ENCODE measurements at regions not wholly inside any gene's neighbourhood (a gene's known extent, or its start where the extent isn't known, plus 50 kb on each side); places are given as distances from the start of the nearest gene placed in this dataset.
A peak's percentile ranks its signal among the peaks of the same experiment; 100 is the strongest.

DNA sequence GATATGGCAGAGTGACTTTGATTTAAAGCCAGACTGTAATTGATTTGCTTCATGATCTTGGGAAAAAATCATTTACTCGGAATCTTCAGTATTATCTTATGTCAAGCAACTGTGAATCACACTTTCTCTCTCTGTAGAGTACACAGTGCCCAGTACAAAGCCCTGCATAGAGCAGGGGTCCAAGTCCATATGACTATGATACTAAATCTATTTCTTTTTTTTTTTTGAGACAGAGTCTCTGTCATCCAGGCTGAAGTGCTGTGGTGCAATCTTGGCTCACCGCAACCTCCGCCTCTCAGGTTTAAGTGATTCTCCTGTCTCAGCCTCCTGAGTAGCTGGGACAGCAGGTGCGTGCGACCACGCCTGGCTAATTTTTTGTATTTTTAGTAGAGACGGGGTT, 194.8 kb upstream of the SEMA6A start:
- Mint-ChIP-seq H3K4me3 (no peak overlapping the region), H3K27me3 (ENCODE audit: insufficient read depth) (no peaks in the 10 kb centered on the region), H3K4me1 (ENCODE audit: low read depth) (no peaks in the 10 kb centered on the region), H3K36me3 (ENCODE audit: low read depth) (no peaks in the 10 kb centered on the region), H3K27ac (no peak overlapping the region), H3K9me3 (peaks cover 26% of the 10 kb centered on the region)
- no peak for DNase-seq
- TF ChIP-seq, protein P1, sequence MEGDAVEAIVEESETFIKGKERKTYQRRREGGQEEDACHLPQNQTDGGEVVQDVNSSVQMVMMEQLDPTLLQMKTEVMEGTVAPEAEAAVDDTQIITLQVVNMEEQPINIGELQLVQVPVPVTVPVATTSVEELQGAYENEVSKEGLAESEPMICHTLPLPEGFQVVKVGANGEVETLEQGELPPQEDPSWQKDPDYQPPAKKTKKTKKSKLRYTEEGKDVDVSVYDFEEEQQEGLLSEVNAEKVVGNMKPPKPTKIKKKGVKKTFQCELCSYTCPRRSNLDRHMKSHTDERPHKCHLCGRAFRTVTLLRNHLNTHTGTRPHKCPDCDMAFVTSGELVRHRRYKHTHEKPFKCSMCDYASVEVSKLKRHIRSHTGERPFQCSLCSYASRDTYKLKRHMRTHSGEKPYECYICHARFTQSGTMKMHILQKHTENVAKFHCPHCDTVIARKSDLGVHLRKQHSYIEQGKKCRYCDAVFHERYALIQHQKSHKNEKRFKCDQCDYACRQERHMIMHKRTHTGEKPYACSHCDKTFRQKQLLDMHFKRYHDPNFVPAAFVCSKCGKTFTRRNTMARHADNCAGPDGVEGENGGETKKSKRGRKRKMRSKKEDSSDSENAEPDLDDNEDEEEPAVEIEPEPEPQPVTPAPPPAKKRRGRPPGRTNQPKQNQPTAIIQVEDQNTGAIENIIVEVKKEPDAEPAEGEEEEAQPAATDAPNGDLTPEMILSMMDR (IDR thresholded peaks at IDR 0.05): no peak

DNA sequence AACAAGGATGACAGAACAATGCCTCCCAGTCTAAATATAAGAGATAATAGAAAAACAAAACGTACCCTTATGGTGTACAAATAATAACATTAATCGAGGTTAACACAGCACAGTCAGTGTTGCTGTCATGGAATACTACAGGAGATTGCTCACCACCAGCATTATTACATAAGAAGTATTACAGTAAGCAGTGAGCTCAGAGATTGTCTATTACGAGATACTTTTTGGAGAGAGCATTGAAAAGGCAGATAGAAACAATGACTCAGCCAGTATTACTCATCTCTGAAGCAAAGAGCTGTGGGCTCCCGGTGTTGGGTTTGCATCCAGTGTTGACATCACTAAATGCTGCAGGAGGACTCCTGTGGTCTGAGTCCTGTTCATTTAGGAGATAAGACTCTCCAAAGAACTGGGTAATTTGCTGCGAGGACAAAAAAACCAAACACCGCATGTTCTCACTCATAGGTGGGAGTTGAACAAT, 191.9 kb upstream of the SEMA6A start:
- no peak overlapping the region for H3K4me3 Mint-ChIP-seq
- DNase-seq: peak; percentile 4
- TF ChIP-seq, protein P1 (IDR thresholded peaks at IDR 0.05): no peak
- H3K36me3 Mint-ChIP-seq (ENCODE audit: low read depth): no peaks in the 10 kb centered on the region
- H3K4me1 Mint-ChIP-seq (ENCODE audit: low read depth): no peaks in the 10 kb centered on the region
- peaks cover 16% of the 10 kb centered on the region for H3K9me3 Mint-ChIP-seq
- H3K27me3 Mint-ChIP-seq (ENCODE audit: insufficient read depth): no peaks in the 10 kb centered on the region; the same call in none of the 2 replicates
- no peak overlapping the region for H3K27ac Mint-ChIP-seq

DNA sequence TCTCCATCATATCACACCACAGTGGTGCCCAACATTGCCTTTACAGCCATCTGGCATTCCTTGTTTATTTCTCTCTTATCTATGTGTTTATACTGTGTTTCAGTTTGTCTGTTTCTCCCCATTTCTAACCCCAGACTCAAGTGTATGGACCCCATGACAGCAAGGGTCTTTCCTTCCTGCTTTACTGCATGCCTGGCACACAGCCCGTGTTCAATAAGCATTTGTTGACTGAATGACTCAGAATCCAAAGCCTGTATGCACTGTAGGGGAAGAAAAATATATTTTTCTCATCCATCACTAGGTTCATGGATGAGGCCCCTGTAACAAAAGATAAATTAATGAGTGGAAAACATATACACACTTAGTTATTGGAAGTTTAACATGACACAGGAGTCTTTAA, 190.8 kb upstream of the SEMA6A start:
- H3K27ac Mint-ChIP-seq: no peak overlapping the region

DNA sequence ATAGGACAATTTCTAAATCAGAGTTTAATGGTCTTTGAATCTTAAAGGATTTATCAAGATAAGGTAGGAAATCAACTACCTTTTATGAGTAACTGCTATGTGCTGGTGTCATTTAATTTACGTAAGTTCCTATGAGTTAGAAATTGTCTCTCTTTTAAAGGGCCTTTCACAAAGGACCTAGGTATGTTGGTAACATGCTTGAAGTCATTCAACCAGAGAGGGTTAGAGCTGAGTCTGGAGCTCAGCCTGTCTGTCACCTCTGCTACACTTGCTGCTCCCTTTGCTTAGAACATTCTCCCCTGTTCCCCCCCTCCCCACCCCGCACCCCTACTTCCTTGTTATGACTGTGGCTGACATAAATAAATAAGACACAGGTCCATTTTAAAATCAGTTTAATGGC, 190.3 kb upstream of the SEMA6A start:
- no peaks in the 10 kb centered on the region for H3K4me1 Mint-ChIP-seq (ENCODE audit: low read depth)
- H3K36me3 Mint-ChIP-seq (ENCODE audit: low read depth): no peaks in the 10 kb centered on the region
- H3K9me3 Mint-ChIP-seq: peaks cover 18% of the 10 kb centered on the region
- H3K27me3 Mint-ChIP-seq (ENCODE audit: insufficient read depth): no peaks in the 10 kb centered on the region; the same call in none of the 2 replicates
- H3K27ac Mint-ChIP-seq: no peak overlapping the region
- TF ChIP-seq, protein P1 (IDR thresholded peaks at IDR 0.05): no peak
- H3K4me3 Mint-ChIP-seq: no peak overlapping the region
- no peak for DNase-seq

More for the DNA sequence above, 190.8 kb upstream of the SEMA6A start:
- DNase-seq: no peak
- TF ChIP-seq, protein P1 (IDR thresholded peaks at IDR 0.05): no peak
- Mint-ChIP-seq H3K9me3 (peaks cover 18% of the 10 kb centered on the region), H3K4me1 (ENCODE audit: low read depth) (no peaks in the 10 kb centered on the region), H3K36me3 (ENCODE audit: low read depth) (no peaks in the 10 kb centered on the region), H3K4me3 (no peak overlapping the region), H3K27me3 (ENCODE audit: insufficient read depth) (no peaks in the 10 kb centered on the region; the same call in none of the 2 replicates)

DNA sequence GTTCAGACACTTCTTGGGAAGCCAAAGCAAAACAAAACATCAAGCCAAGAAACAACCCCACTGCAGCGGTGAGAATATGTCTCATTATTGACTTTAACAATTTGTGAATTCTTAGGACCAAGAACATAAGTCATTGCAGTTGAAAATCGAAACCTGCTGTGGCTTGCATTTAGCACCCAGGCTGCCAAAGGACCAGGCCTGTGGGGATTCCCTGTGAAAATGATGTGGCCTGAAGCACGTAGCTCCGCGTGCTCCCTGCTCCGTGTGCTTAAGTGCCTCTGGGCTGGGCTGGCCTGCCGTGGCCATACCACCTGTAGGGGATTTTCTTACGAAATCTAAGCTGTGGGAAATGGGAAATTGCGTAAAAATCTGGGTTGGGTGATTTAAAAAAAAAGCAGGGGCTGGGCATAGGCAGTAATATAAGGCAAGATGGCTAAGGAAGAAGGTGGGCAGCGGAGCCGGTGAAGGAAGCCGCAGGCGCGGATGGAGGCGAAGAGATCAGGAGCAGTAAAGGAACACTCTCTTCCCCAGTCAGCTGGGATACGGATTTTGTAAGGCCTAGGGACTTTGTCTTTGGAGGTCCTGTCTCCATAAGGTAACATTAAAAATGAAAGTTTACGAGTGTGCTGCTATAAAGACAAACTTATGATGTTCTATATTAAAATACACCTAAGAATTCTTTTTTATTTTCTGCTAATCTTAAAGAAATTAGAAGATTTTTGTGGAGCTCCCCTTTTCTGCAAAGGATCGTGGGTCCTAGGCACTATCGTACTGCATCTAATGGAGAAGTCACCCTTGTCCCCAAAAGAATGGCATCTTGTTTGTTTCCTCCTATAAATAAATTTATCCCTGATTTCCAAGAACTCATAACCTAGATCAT, 189.6 kb upstream of the SEMA6A start:
- no peaks in the 10 kb centered on the region; the same call in none of the 2 replicates for H3K27me3 Mint-ChIP-seq (ENCODE audit: insufficient read depth)
- peaks cover 22% of the 10 kb centered on the region for H3K9me3 Mint-ChIP-seq
- DNase-seq: no peak
- TF ChIP-seq, protein P1 (IDR thresholded peaks at IDR 0.05): no peak
- no peak overlapping the region for H3K27ac Mint-ChIP-seq
- H3K4me3 Mint-ChIP-seq: no peak overlapping the region
- no peaks in the 10 kb centered on the region for H3K36me3 Mint-ChIP-seq (ENCODE audit: low read depth)
- no peaks in the 10 kb centered on the region for H3K4me1 Mint-ChIP-seq (ENCODE audit: low read depth)

All from HFFc6 (cell line).